Endothelial cell (in vitro differentiated cells): ENCODE measurements at regions not wholly inside any gene's neighbourhood (a gene's known extent, or its start where the extent isn't known, plus 50 kb on each side); places are given as distances from the start of the nearest gene placed in this dataset.

Experiments
- DNase-seq: peaks from one replicate; pipeline ENCODE4 v3.0.0; 2021; ENCODE audit warnings: low spot score
- H3K27ac Mint-ChIP-seq: one replicate; pipeline ENCODE4 v1.8.0; 2021; ENCODE audit warnings: mixed read lengths, inconsistent platforms; ENCODE audit not compliant: unreplicated experiment
- H3K27me3 Mint-ChIP-seq: one replicate; pipeline ENCODE4 v1.8.0; 2021; ENCODE audit warnings: mild to moderate bottlenecking, moderate library complexity, mixed read lengths, inconsistent platforms; ENCODE audit not compliant: unreplicated experiment
- H3K36me3 Mint-ChIP-seq: one replicate; pipeline ENCODE4 v1.8.0; 2021; ENCODE audit warnings: mild to moderate bottlenecking, low read depth, mixed read lengths, inconsistent platforms; ENCODE audit not compliant: unreplicated experiment
- H3K4me1 Mint-ChIP-seq: one replicate; pipeline ENCODE4 v1.8.0; 2021; ENCODE audit warnings: mild to moderate bottlenecking, mixed read lengths, inconsistent platforms; ENCODE audit not compliant: unreplicated experiment
- H3K4me3 Mint-ChIP-seq: one replicate; pipeline ENCODE4 v1.8.0; 2021; ENCODE audit warnings: mild to moderate bottlenecking, mixed read lengths, inconsistent platforms; ENCODE audit not compliant: unreplicated experiment
- H3K9me3 Mint-ChIP-seq: one replicate; pipeline ENCODE4 v1.8.0; 2021; ENCODE audit warnings: mixed read lengths, inconsistent platforms; ENCODE audit not compliant: unreplicated experiment
- CTCF ChIP-seq: fragments of 200-600 bp; sonication (generic); IDR thresholded peaks from one replicate; pipeline ENCODE4 v1.5.0; 2021; ENCODE audit warnings: antibody characterized with exemption; ENCODE audit not compliant: unreplicated experiment

DNA sequence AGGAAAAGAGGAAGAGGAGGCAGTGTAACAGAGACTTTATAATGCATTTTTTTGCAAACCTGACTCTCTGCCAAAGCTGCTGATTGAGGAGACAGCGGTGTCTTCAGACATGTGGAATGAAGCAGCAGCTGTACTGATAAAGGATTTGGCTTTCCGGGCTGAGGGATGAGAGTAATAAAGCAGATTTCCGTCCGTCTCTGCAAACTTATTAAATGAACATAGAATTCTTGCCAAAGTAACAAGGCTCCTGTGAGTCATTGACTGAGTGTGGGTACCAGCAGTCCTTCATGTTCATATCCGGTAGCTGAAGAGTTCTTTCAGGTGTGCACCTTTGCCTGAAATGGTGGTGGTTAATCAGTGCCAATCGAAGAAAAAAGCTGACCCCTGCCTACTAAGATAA, 112.6 kb downstream of the LIG4 start:
- no peak for DNase-seq
- Mint-ChIP-seq H3K4me3 (no peak overlapping the region), H3K4me1 (peaks cover 2% of the 10 kb centered on the region), H3K27ac (no peak overlapping the region), H3K9me3 (no peaks in the 10 kb centered on the region), H3K36me3 (no peaks in the 10 kb centered on the region), H3K27me3 (no peaks in the 10 kb centered on the region)
- no peak for TF ChIP-seq CTCF

DNA sequence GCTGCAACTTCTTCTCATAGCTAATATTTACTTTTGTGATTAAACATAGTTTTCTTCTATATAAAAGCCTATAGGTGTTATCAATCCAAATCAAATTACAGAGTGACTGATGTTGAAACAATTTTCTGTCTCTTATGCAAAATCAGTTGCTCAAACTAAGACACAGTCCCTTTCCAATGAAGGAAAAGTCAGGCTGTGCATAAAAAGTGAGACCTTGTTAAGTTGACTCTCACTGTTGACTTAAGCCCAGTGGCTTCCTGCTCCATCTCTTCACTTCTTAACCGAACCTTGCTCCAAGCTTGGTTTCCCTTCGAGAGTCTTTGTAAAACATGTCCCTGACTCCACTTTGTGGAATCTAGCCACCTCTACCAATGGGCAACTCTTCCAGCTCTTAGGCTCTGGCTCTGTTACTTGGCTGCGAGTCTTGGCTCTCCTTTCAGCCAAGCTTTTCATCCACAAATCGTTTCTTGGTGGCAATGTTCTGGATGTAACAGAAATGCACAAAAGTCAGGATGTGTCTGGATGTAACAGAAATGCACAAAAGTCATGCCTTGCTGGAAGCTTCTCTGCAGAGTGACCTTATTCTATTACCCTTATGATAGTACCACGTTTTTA, 118.9 kb downstream of the LIG4 start:
- no peak for TF ChIP-seq CTCF
- Mint-ChIP-seq H3K4me3 (no peak overlapping the region), H3K4me1 (no peaks in the 10 kb centered on the region), H3K27me3 (no peaks in the 10 kb centered on the region), H3K9me3 (no peaks in the 10 kb centered on the region), H3K27ac (no peak overlapping the region), H3K36me3 (no peaks in the 10 kb centered on the region)
- no peak for DNase-seq

- no peak for TF ChIP-seq CTCF
- H3K27me3 Mint-ChIP-seq, result no peaks in the 10 kb centered on the region
- no peaks in the 10 kb centered on the region for H3K36me3 Mint-ChIP-seq
- no peaks in the 10 kb centered on the region for H3K4me1 Mint-ChIP-seq
- H3K9me3 Mint-ChIP-seq, result no peaks in the 10 kb centered on the region
- H3K4me3 Mint-ChIP-seq, result no peak overlapping the region
- no peak for DNase-seq
- no peak overlapping the region for H3K27ac Mint-ChIP-seq
These were observed 120.3 kb downstream of the LIG4 start for GRCh38 chr13:108095036-108095435.

- no peaks in the 10 kb centered on the region for H3K27me3 Mint-ChIP-seq
- no peak for TF ChIP-seq CTCF
- H3K9me3 Mint-ChIP-seq, result no peaks in the 10 kb centered on the region
- DNase-seq, result no peak
- H3K4me1 Mint-ChIP-seq, result no peaks in the 10 kb centered on the region
- no peak overlapping the region for H3K27ac Mint-ChIP-seq
- no peaks in the 10 kb centered on the region for H3K36me3 Mint-ChIP-seq
- H3K4me3 Mint-ChIP-seq, result no peak overlapping the region
These were observed 121.7 kb downstream of the LIG4 start for GRCh38 chr13:108093616-108094015.

DNA sequence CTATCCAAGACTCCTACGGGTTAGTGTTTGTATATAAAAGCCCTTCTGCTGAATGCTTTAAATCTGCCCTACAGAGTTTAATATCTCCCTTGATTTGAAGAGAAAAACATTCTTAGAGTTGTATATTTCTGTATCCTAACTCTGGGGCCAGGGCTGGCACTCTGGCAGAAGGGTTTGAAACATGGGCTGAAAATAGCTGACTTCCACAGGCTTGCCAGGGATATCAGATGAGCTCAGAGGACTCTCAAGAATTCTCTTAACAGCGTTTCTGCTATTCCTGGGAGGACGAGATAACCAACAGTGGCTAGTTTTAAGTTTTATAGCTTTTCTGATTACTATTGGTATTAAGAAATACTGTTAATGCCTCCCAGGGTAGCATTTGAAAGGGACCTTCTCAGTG, 127.5 kb downstream of the LIG4 start:
- H3K36me3 Mint-ChIP-seq, result no peaks in the 10 kb centered on the region
- H3K4me1 Mint-ChIP-seq, result peaks cover 3% of the 10 kb centered on the region
- no peak overlapping the region for H3K4me3 Mint-ChIP-seq
- no peak overlapping the region for H3K27ac Mint-ChIP-seq
- no peak for TF ChIP-seq CTCF
- no peaks in the 10 kb centered on the region for H3K27me3 Mint-ChIP-seq
- H3K9me3 Mint-ChIP-seq, result no peaks in the 10 kb centered on the region
- DNase-seq, result no peak
